Neuronal stem cell (in vitro differentiated cells): ENCODE measurements at regions not wholly inside any gene's neighbourhood (a gene's known extent, or its start where the extent isn't known, plus 50 kb on each side); places are given as distances from the start of the nearest gene placed in this dataset.

Experiments used
- DNase-seq: peaks from one replicate; pipeline ENCODE4 v3.0.0-alpha.2; 2013; ENCODE audit warnings: low spot score
- H2AFZ ChIP-seq: one replicate; pipeline ENCODE4 v1.6.1; 2013; ENCODE audit warnings: mild to moderate bottlenecking, low read length, inconsistent platforms
- H2AK5ac ChIP-seq: 2 replicates; pipeline ENCODE4 v1.6.1; 2013; ENCODE audit warnings: low read depth, mild to moderate bottlenecking, inconsistent platforms, low read length, moderate library complexity, mixed read lengths
- H2BK120ac ChIP-seq: 2 replicates; pipeline ENCODE4 v1.6.1; 2013; ENCODE audit warnings: low read depth, mild to moderate bottlenecking, inconsistent platforms, low read length, moderate library complexity, mixed read lengths
- H2BK12ac ChIP-seq: one replicate; pipeline ENCODE4 v1.6.1; 2013; ENCODE audit warnings: low read length, inconsistent platforms
- H2BK15ac ChIP-seq: 2 replicates; pipeline ENCODE4 v1.6.1; 2013; ENCODE audit warnings: mild to moderate bottlenecking, low read length, inconsistent platforms, mixed read lengths
- H2BK5ac ChIP-seq: one replicate; pipeline ENCODE4 v1.6.1; 2013; ENCODE audit warnings: inconsistent platforms, mild to moderate bottlenecking, low read length, moderate library complexity
- H3K14ac ChIP-seq: one replicate; pipeline ENCODE4 v1.6.1; 2013; ENCODE audit warnings: low read length, inconsistent platforms
- H3K18ac ChIP-seq: 2 replicates; pipeline ENCODE4 v1.6.1; 2013; ENCODE audit warnings: low read length, inconsistent platforms
- H3K23ac ChIP-seq: 2 replicates; pipeline ENCODE4 v1.6.1; 2013; ENCODE audit warnings: low read depth, mild to moderate bottlenecking, mixed read lengths, low read length, inconsistent platforms; ENCODE audit not compliant: poor library complexity
- H3K27ac ChIP-seq: replicated peaks from 3 replicates; pipeline ENCODE4 v1.5.1; 2013; ENCODE audit warnings: low read length, inconsistent platforms
- H3K27me3 ChIP-seq, 3 experiments: 2 replicates each; pipeline ENCODE4 v1.6.1; 2013; ENCODE audit warnings: low read length in 3 of 3, mild to moderate bottlenecking in 2 of 3, inconsistent platforms in 1 of 3, low read depth in 1 of 3, mixed read lengths in 1 of 3, moderate library complexity in 1 of 3; ENCODE audit not compliant: control insufficient read depth in 3 of 3, insufficient read depth in 3 of 3
- H3K36me3 ChIP-seq, 2 donors: replicated peaks in 1 of 2; 2 replicates each; pipeline ENCODE4 v1.6.1; 2013; ENCODE audit warnings: low read length in 2 of 2; ENCODE audit not compliant: control insufficient read depth in 2 of 2, insufficient read depth in 2 of 2
- H3K4ac ChIP-seq: 2 replicates; pipeline ENCODE4 v1.6.1; 2013; ENCODE audit warnings: inconsistent platforms, mild to moderate bottlenecking, low read length, moderate library complexity
- H3K4me1 ChIP-seq, 2 donors: 1 replicate in 1 of 2; 2 replicates in 1 of 2; pipeline ENCODE4 v1.6.1; 2013; ENCODE audit warnings: low read length in 2 of 2, low read depth in 1 of 2; ENCODE audit not compliant: control insufficient read depth in 2 of 2, insufficient read depth in 1 of 2
- H3K4me2 ChIP-seq: one replicate; pipeline ENCODE4 v1.6.1; 2013; ENCODE audit warnings: mild to moderate bottlenecking, low read length, inconsistent platforms; ENCODE audit not compliant: insufficient read depth, poor library complexity, severe bottlenecking
- H3K4me3 ChIP-seq, 2 donors: 2 replicates each; pipeline ENCODE4 v1.5.1; 2013; ENCODE audit warnings: low read length in 2 of 2, mild to moderate bottlenecking in 2 of 2, inconsistent platforms in 1 of 2, moderate library complexity in 1 of 2
- H3K79me1 ChIP-seq: one replicate; pipeline ENCODE4 v1.6.1; 2013; ENCODE audit warnings: low read depth, mild to moderate bottlenecking, inconsistent platforms, low read length, moderate library complexity
- H3K9ac ChIP-seq: one replicate; pipeline ENCODE4 v1.6.1; 2013; ENCODE audit warnings: mild to moderate bottlenecking, low read depth, low read length, inconsistent platforms; ENCODE audit not compliant: poor library complexity
- H3K9me3 ChIP-seq, 2 donors: replicated peaks in 1 of 2; 2 replicates each; pipeline versions ENCODE3 to v1.6.1; 2013; ENCODE audit warnings: low read length in 2 of 2, mild to moderate bottlenecking in 2 of 2, inconsistent platforms in 1 of 2, low read depth in 1 of 2, mixed read lengths in 1 of 2, moderate library complexity in 1 of 2; ENCODE audit not compliant: control insufficient read depth in 2 of 2, insufficient read depth in 1 of 2
- H4K8ac ChIP-seq: one replicate; pipeline ENCODE4 v1.6.1; 2013; ENCODE audit warnings: low read depth, mild to moderate bottlenecking, inconsistent platforms, low read length, moderate library complexity
- H4K91ac ChIP-seq: one replicate; pipeline ENCODE4 v1.6.1; 2013; ENCODE audit warnings: low read length, low read depth, mild to moderate bottlenecking, inconsistent platforms; ENCODE audit not compliant: poor library complexity
- WGBS, 2 donors: extraction: QIAGEN DNeasy Blood & Tissue Kit; methylation state at CpG; one replicate each; pipeline ENCODE4 v1.1.7; 2013; ENCODE audit warnings: missing lambda C conversion rate in 2 of 2, mixed read lengths in 1 of 2; ENCODE audit not compliant: insufficient read length in 2 of 2, insufficient replicate concordance in 1 of 2; ENCODE audit errors: extremely low coverage in 2 of 2; 5-methylcytosine and 5-hydroxymethylcytosine counted together

GRCh38 chr5:29321591-29321990 is 1871.9 kb upstream of the CDH6 start:
- no peak overlapping the region for H4K8ac ChIP-seq
- no peak overlapping the region for H2BK5ac ChIP-seq
- H3K18ac ChIP-seq = no peak overlapping the region
- no peak overlapping the region for H4K91ac ChIP-seq
- no peak overlapping the region for H3K27ac ChIP-seq
- no peak overlapping the region for H3K4ac ChIP-seq
- H3K36me3 ChIP-seq = no peaks in the 10 kb centered on the region
- no peak overlapping the region for H2BK15ac ChIP-seq
- no peaks in the 10 kb centered on the region for H3K27me3 ChIP-seq
- no peak overlapping the region for H3K4me3 ChIP-seq
- no peaks in the 10 kb centered on the region for H3K9me3 ChIP-seq
- no peak overlapping the region for H3K23ac ChIP-seq
- no peaks in the 10 kb centered on the region for H3K79me1 ChIP-seq
- no peak overlapping the region for H3K9ac ChIP-seq
- DNase-seq = no peak
- no peak overlapping the region for H2AFZ ChIP-seq
- H3K4me1 ChIP-seq = no peaks in the 10 kb centered on the region
- no peak overlapping the region for H2BK120ac ChIP-seq
- H3K4me2 ChIP-seq = no peak overlapping the region
- no peak overlapping the region for H2BK12ac ChIP-seq
- H3K14ac ChIP-seq = no peak overlapping the region
- H2AK5ac ChIP-seq = no peak overlapping the region

GRCh38 chr5:29309359-29309758 is 1884.1 kb upstream of the CDH6 start:
- Histone ChIP-seq H3K4ac (no peak overlapping the region), H2AFZ (no peak overlapping the region), H3K79me1 (no peaks in the 10 kb centered on the region), H2BK12ac (no peak overlapping the region), H3K14ac (no peak overlapping the region), H3K23ac (no peak overlapping the region), H3K9me3 (no peaks in the 10 kb centered on the region), H4K91ac (no peak overlapping the region), H3K4me2 (no peak overlapping the region), H2AK5ac (no peak overlapping the region), H3K18ac (no peak overlapping the region), H2BK120ac (no peak overlapping the region), H3K4me1 (no peaks in the 10 kb centered on the region), H3K36me3 (no peaks in the 10 kb centered on the region), H3K27me3 (no peaks in the 10 kb centered on the region), H2BK15ac (no peak overlapping the region), H4K8ac (no peak overlapping the region), H3K4me3 (no peak overlapping the region), H2BK5ac (no peak overlapping the region), H3K9ac (no peak overlapping the region), H3K27ac (no peak overlapping the region)
- no peak for DNase-seq
- WGBS, 2 donors = no CpG with 5 or more reads among the region's 1 CpG

GRCh38 chr5:29307478-29307877 is 1886.0 kb upstream of the CDH6 start:
- Histone ChIP-seq H3K4me2 (no peak overlapping the region), H3K27me3 (no peaks in the 10 kb centered on the region)
- no CpG with 5 or more reads among the region's 3 CpGs for WGBS, 2 donors

GRCh38 chr5:29304545-29304944 is 1888.9 kb upstream of the CDH6 start:
- Histone ChIP-seq H2BK12ac (no peak overlapping the region), H3K4ac (no peak overlapping the region), H3K36me3 (no peaks in the 10 kb centered on the region), H3K9ac (no peak overlapping the region), H2AFZ (no peak overlapping the region), H3K14ac (no peak overlapping the region), H2BK5ac (no peak overlapping the region), H2BK120ac (no peak overlapping the region), H3K9me3 (no peaks in the 10 kb centered on the region), H3K23ac (no peak overlapping the region), H4K8ac (no peak overlapping the region), H3K27ac (no peak overlapping the region), H3K79me1 (no peaks in the 10 kb centered on the region), H3K27me3 (no peaks in the 10 kb centered on the region), H3K4me2 (no peak overlapping the region), H3K4me1 (no peaks in the 10 kb centered on the region), H2BK15ac (no peak overlapping the region), H3K18ac (no peak overlapping the region), H2AK5ac (no peak overlapping the region), H3K4me3 (no peak overlapping the region), H4K91ac (no peak overlapping the region)
- DNase-seq = no peak
- WGBS, 2 donors = no CpG with 5 or more reads among the region's 3 CpGs

More at GRCh38 chr5:29307478-29307877, 1886.0 kb upstream of the CDH6 start:
- Histone ChIP-seq H2AK5ac (no peak overlapping the region), H3K4ac (no peak overlapping the region), H3K4me1 (no peaks in the 10 kb centered on the region), H3K79me1 (no peaks in the 10 kb centered on the region), H4K8ac (no peak overlapping the region), H2BK12ac (no peak overlapping the region), H3K18ac (no peak overlapping the region), H3K4me3 (no peak overlapping the region), H2AFZ (no peak overlapping the region), H4K91ac (no peak overlapping the region), H3K9ac (no peak overlapping the region), H2BK5ac (no peak overlapping the region), H3K9me3 (no peaks in the 10 kb centered on the region), H2BK15ac (no peak overlapping the region), H3K23ac (no peak overlapping the region), H3K14ac (no peak overlapping the region), H3K27ac (no peak overlapping the region), H2BK120ac (no peak overlapping the region), H3K36me3 (no peaks in the 10 kb centered on the region)
- DNase-seq = no peak
